ENCODE measurements at regions not wholly inside any gene's neighbourhood (a gene's known extent, or its start where the extent isn't known, plus 50 kb on each side); places are given as distances from the start of the nearest gene placed in this dataset.

GRCh38 chr6:80454661-80455365, 348.3 kb downstream of the BCKDHB start:
- Mint-ChIP-seq H3K4me1 (peaks cover 8% of the 10 kb centered on the region), H3K27me3 (ENCODE audit: insufficient read depth, low read depth, poor library complexity) (peaks cover 3% of the 10 kb centered on the region), H3K27ac (no peak overlapping the region), H3K4me3 (no peak overlapping the region), H3K9me3 (no peaks in the 10 kb centered on the region; the same call in 2 of the 3 replicates), H3K36me3 (ENCODE audit: low read depth) (no peaks in the 10 kb centered on the region)
- no peaks in the 10 kb centered on the region for H3F3A ChIP-seq (replicated peaks; ENCODE audit: low read depth)
- no peak overlapping the region for H3K27ac ChIP-seq (ENCODE audit: low read depth)
- H3K4me1 ChIP-seq (ENCODE audit: insufficient read depth) = no peaks in the 10 kb centered on the region; the same call in 1 of the 2 replicates
- no peaks in the 10 kb centered on the region for H3K27me3 ChIP-seq (ENCODE audit: insufficient read depth)
- peaks cover 20% of the 10 kb centered on the region for H3K9me2 ChIP-seq (ENCODE audit: insufficient read depth)
- H3K36me3 ChIP-seq (ENCODE audit: insufficient read depth) = no peaks in the 10 kb centered on the region
- no peaks in the 10 kb centered on the region for H3K79me2 ChIP-seq (replicated peaks; ENCODE audit: insufficient read depth)
- H2AFZ ChIP-seq = no peak overlapping the region
- no peaks in the 10 kb centered on the region; the same call in 1 of the 2 replicates for H4K20me1 ChIP-seq (replicated peaks; ENCODE audit: insufficient read depth)
- TF ChIP-seq, protein P1, sequence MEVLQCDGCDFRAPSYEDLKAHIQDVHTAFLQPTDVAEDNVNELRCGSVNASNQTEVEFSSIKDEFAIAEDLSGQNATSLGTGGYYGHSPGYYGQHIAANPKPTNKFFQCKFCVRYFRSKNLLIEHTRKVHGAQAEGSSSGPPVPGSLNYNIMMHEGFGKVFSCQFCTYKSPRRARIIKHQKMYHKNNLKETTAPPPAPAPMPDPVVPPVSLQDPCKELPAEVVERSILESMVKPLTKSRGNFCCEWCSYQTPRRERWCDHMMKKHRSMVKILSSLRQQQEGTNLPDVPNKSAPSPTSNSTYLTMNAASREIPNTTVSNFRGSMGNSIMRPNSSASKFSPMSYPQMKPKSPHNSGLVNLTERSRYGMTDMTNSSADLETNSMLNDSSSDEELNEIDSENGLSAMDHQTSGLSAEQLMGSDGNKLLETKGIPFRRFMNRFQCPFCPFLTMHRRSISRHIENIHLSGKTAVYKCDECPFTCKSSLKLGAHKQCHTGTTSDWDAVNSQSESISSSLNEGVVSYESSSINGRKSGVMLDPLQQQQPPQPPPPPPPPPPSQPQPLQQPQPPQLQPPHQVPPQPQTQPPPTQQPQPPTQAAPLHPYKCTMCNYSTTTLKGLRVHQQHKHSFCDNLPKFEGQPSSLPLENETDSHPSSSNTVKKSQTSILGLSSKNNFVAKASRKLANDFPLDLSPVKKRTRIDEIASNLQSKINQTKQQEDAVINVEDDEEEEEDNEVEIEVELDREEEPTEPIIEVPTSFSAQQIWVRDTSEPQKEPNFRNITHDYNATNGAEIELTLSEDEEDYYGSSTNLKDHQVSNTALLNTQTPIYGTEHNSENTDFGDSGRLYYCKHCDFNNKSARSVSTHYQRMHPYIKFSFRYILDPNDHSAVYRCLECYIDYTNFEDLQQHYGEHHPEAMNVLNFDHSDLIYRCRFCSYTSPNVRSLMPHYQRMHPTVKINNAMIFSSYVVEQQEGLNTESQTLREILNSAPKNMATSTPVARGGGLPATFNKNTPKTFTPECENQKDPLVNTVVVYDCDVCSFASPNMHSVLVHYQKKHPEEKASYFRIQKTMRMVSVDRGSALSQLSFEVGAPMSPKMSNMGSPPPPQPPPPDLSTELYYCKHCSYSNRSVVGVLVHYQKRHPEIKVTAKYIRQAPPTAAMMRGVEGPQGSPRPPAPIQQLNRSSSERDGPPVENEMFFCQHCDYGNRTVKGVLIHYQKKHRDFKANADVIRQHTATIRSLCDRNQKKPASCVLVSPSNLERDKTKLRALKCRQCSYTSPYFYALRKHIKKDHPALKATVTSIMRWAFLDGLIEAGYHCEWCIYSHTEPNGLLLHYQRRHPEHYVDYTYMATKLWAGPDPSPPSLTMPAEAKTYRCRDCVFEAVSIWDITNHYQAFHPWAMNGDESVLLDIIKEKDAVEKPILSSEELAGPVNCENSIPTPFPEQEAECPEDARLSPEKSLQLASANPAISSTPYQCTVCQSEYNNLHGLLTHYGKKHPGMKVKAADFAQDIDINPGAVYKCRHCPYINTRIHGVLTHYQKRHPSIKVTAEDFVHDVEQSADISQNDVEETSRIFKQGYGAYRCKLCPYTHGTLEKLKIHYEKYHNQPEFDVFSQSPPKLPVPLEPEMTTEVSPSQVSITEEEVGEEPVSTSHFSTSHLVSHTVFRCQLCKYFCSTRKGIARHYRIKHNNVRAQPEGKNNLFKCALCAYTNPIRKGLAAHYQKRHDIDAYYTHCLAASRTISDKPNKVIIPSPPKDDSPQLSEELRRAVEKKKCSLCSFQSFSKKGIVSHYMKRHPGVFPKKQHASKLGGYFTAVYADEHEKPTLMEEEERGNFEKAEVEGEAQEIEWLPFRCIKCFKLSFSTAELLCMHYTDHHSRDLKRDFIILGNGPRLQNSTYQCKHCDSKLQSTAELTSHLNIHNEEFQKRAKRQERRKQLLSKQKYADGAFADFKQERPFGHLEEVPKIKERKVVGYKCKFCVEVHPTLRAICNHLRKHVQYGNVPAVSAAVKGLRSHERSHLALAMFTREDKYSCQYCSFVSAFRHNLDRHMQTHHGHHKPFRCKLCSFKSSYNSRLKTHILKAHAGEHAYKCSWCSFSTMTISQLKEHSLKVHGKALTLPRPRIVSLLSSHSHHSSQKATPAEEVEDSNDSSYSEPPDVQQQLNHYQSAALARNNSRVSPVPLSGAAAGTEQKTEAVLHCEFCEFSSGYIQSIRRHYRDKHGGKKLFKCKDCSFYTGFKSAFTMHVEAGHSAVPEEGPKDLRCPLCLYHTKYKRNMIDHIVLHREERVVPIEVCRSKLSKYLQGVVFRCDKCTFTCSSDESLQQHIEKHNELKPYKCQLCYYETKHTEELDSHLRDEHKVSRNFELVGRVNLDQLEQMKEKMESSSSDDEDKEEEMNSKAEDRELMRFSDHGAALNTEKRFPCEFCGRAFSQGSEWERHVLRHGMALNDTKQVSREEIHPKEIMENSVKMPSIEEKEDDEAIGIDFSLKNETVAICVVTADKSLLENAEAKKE (CRISPR knock-in tag; IDR thresholded peaks at IDR 0.05) = no peak
- TF ChIP-seq ZNF114 (CRISPR knock-in tag; IDR thresholded peaks at IDR 0.05) = no peak
- no peak for TF ChIP-seq CREB1 (CRISPR knock-in tag; IDR thresholded peaks at IDR 0.05; ENCODE audit: low read depth)
- TF ChIP-seq, protein P2, sequence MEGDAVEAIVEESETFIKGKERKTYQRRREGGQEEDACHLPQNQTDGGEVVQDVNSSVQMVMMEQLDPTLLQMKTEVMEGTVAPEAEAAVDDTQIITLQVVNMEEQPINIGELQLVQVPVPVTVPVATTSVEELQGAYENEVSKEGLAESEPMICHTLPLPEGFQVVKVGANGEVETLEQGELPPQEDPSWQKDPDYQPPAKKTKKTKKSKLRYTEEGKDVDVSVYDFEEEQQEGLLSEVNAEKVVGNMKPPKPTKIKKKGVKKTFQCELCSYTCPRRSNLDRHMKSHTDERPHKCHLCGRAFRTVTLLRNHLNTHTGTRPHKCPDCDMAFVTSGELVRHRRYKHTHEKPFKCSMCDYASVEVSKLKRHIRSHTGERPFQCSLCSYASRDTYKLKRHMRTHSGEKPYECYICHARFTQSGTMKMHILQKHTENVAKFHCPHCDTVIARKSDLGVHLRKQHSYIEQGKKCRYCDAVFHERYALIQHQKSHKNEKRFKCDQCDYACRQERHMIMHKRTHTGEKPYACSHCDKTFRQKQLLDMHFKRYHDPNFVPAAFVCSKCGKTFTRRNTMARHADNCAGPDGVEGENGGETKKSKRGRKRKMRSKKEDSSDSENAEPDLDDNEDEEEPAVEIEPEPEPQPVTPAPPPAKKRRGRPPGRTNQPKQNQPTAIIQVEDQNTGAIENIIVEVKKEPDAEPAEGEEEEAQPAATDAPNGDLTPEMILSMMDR (conservative IDR thresholded peaks at IDR 0.05; ENCODE audit: low read depth in 2 of 2) = no peak
- no peak for TF ChIP-seq ETS1 (IDR thresholded peaks at IDR 0.05)
- no peak for TF ChIP-seq POLR2AphosphoS5 (IDR thresholded peaks at IDR 0.05; ENCODE audit: low read depth)
- no peak for TF ChIP-seq EZH2 (IDR thresholded peaks at IDR 0.05; ENCODE audit: low read depth, unreplicated experiment)
- ATAC-seq (no peak), DNase-seq (ENCODE audit: low spot score) (no peak)
- H3K4me3 ChIP-seq = no peak overlapping the region
- no peak overlapping the region for H3K4me2 ChIP-seq

Data from GM23338 (cell line).